H1 (cell line): ENCODE measurements at regions not wholly inside any gene's neighbourhood (a gene's known extent, or its start where the extent isn't known, plus 50 kb on each side); places are given as distances from the start of the nearest gene placed in this dataset.

ENCODE experiments used
- BCL11A ChIP-seq, 2 experiments: IDR thresholded peaks; one replicate each; pipeline ENCODE4 v1.6.1; 2011; ENCODE audit warnings: low read depth in 2 of 2, low read length in 2 of 2, mild to moderate bottlenecking in 2 of 2
- CEBPB ChIP-seq: IDR thresholded peaks from 2 replicates; pipeline ENCODE4 v1.6.1; 2012; ENCODE audit warnings: low read depth, low read length
- KDM1A ChIP-seq: fragments of 200-600, 300-600 bp; sonication (generic); IDR thresholded peaks from 2 replicates; pipeline ENCODE4 v1.7.1; 2016; ENCODE audit warnings: mild to moderate bottlenecking, low read length, borderline replicate concordance
- PHF8 ChIP-seq: fragments of 200-600 bp; sonication (generic); conservative IDR thresholded peaks from 2 replicates; pipeline ENCODE4 v1.7.1; 2012; ENCODE audit warnings: low read depth, mild to moderate bottlenecking, inconsistent platforms, low read length, moderate library complexity
- POLR2A ChIP-seq, 2 experiments: IDR thresholded peaks; 1 replicate in 1 of 2; 2 replicates in 1 of 2; pipeline ENCODE4 v1.6.1; 2011; ENCODE audit warnings: low read depth in 2 of 2, low read length in 2 of 2, mild to moderate bottlenecking in 2 of 2; ENCODE audit errors: control extremely low read depth in 1 of 2
- POLR2AphosphoS5 ChIP-seq: IDR thresholded peaks from 2 replicates; pipeline ENCODE4 v1.6.1; 2011; ENCODE audit warnings: low read depth, low read length
- SIN3A ChIP-seq, 2 experiments: IDR thresholded peaks in 1 of 2; conservative IDR thresholded peaks in 1 of 2; 2 replicates each; pipeline ENCODE4 v1.6.1; 2011 to 2012; ENCODE audit warnings: low read length in 2 of 2, improper control_type of control experiment in 1 of 2, low read depth in 1 of 2, mild to moderate bottlenecking in 1 of 2
- SP1 ChIP-seq: IDR thresholded peaks from 2 replicates; pipeline ENCODE4 v1.6.1; 2011; ENCODE audit warnings: low read depth, low read length
- TCF12 ChIP-seq: IDR thresholded peaks from 2 replicates; pipeline ENCODE4 v1.6.1; 2011; ENCODE audit warnings: low read depth, mild to moderate bottlenecking, low read length
- TF ChIP-seq, protein P1 (sequence below), 3 experiments: IDR thresholded peaks; 1 replicate in 2 of 3; 2 replicates in 1 of 3; pipeline versions ENCODE4 v1.5.1 to v1.6.1; 2011; ENCODE audit warnings: low read length in 3 of 3, mild to moderate bottlenecking in 3 of 3, inconsistent platforms in 2 of 3, low read depth in 1 of 3, moderate library complexity in 1 of 3; ENCODE audit not compliant: insufficient read depth in 1 of 3; ENCODE audit errors: control extremely low read depth in 1 of 3
- TF ChIP-seq, protein P2 (sequence below): IDR thresholded peaks from 2 replicates; pipeline ENCODE4 v1.6.1; 2011; ENCODE audit warnings: low read depth, mild to moderate bottlenecking, low read length; ENCODE audit not compliant: insufficient read depth
- TF ChIP-seq, protein P3 (sequence below): IDR thresholded peaks from 2 replicates; pipeline ENCODE4 v1.6.1; 2012; ENCODE audit warnings: inconsistent platforms

DNA sequence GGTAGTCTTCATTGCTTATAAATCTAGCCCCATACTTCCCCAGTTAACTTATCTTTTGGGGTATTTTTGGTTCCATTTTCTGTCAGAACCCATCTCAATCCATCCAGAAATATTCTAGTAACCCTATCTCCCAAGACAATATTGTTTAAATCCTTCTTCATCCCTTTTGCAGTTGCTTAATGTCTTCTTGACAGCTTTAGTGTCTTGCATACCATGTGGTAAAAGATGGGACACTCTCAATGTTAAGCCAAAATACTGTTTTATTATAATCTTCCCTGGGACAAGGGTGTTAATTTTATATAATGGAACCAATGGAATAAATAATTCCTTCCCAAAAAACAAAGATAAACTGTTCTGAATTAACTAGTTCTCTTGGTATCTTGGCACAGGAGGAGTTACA is 450.2 kb downstream of the CCER1 start:
- TF ChIP-seq PHF8 = no peak
- TF ChIP-seq SP1 = no peak
- TF ChIP-seq KDM1A = no peak
- TF ChIP-seq SIN3A (conservative IDR thresholded peaks at IDR 0.05 in 1 of 2, IDR thresholded peaks at IDR 0.05 in 1 of 2; ENCODE audit: low read depth in 1 of 2, low read length in 2 of 2) = no peak
- TF ChIP-seq, protein P1, sequence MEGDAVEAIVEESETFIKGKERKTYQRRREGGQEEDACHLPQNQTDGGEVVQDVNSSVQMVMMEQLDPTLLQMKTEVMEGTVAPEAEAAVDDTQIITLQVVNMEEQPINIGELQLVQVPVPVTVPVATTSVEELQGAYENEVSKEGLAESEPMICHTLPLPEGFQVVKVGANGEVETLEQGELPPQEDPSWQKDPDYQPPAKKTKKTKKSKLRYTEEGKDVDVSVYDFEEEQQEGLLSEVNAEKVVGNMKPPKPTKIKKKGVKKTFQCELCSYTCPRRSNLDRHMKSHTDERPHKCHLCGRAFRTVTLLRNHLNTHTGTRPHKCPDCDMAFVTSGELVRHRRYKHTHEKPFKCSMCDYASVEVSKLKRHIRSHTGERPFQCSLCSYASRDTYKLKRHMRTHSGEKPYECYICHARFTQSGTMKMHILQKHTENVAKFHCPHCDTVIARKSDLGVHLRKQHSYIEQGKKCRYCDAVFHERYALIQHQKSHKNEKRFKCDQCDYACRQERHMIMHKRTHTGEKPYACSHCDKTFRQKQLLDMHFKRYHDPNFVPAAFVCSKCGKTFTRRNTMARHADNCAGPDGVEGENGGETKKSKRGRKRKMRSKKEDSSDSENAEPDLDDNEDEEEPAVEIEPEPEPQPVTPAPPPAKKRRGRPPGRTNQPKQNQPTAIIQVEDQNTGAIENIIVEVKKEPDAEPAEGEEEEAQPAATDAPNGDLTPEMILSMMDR (IDR thresholded peaks at IDR 0.05; ENCODE audit: control extremely low read depth in 1 of 3, insufficient read depth in 1 of 3, low read depth in 1 of 3, low read length in 3 of 3) = no peak
- no peak for TF ChIP-seq POLR2A (IDR thresholded peaks at IDR 0.05; ENCODE audit: control extremely low read depth in 1 of 2, low read depth in 2 of 2, low read length in 2 of 2)
- no peak for TF ChIP-seq TCF12
- TF ChIP-seq, protein P2, sequence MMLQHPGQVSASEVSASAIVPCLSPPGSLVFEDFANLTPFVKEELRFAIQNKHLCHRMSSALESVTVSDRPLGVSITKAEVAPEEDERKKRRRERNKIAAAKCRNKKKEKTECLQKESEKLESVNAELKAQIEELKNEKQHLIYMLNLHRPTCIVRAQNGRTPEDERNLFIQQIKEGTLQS = no peak
- TF ChIP-seq POLR2AphosphoS5 = no peak
- TF ChIP-seq CEBPB = no peak
- TF ChIP-seq, protein P3, sequence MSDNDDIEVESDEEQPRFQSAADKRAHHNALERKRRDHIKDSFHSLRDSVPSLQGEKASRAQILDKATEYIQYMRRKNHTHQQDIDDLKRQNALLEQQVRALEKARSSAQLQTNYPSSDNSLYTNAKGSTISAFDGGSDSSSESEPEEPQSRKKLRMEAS = no peak
- TF ChIP-seq BCL11A (IDR thresholded peaks at IDR 0.05; ENCODE audit: low read depth in 2 of 2, low read length in 2 of 2) = no peak
